HCT116 (cell line): ENCODE measurements at regions not wholly inside any gene's neighbourhood (a gene's known extent, or its start where the extent isn't known, plus 50 kb on each side); places are given as distances from the start of the nearest gene placed in this dataset.

ENCODE experiments used
- EZH2phosphoT487 ChIP-seq: fragments of 200-600 bp; IDR thresholded peaks from 2 replicates; pipeline ENCODE4 v1.6.1; 2018; ENCODE audit warnings: antibody characterized with exemption, borderline replicate concordance
- FOSL1 ChIP-seq: IDR thresholded peaks from 2 replicates; pipeline ENCODE4 v1.6.1; 2012; ENCODE audit warnings: low read depth
- MAX ChIP-seq: IDR thresholded peaks from 2 replicates; pipeline ENCODE4 v1.6.1; 2012
- POLR2A ChIP-seq: IDR thresholded peaks from 2 replicates; pipeline ENCODE4 v1.7.0; 2011; ENCODE audit warnings: borderline replicate concordance; ENCODE audit not compliant: insufficient read depth, insufficient read length; ENCODE audit errors: extremely low read depth
- REST ChIP-seq: IDR thresholded peaks from 2 replicates; pipeline ENCODE4 v1.6.1; 2012; ENCODE audit warnings: low read depth
- SRF ChIP-seq: IDR thresholded peaks from 2 replicates; pipeline ENCODE4 v1.6.1; 2012; ENCODE audit warnings: low read depth
- TF ChIP-seq, protein P1 (sequence below), 3 experiments: fragments of 200-600 bp in 1 of 3; sonication (generic) in 1 of 3; IDR thresholded peaks in 2 of 3; conservative IDR thresholded peaks in 1 of 3; 2 replicates each; pipeline ENCODE4 v1.5.1; 2012 to 2017; ENCODE audit warnings: low read depth in 2 of 3, low read length in 2 of 3, antibody characterized with exemption in 1 of 3, borderline replicate concordance in 1 of 3, control low read depth in 1 of 3, mild to moderate bottlenecking in 1 of 3, mixed read lengths in 1 of 3, mixed run types in 1 of 3, moderate library complexity in 1 of 3; ENCODE audit not compliant: insufficient read depth in 1 of 3

DNA sequence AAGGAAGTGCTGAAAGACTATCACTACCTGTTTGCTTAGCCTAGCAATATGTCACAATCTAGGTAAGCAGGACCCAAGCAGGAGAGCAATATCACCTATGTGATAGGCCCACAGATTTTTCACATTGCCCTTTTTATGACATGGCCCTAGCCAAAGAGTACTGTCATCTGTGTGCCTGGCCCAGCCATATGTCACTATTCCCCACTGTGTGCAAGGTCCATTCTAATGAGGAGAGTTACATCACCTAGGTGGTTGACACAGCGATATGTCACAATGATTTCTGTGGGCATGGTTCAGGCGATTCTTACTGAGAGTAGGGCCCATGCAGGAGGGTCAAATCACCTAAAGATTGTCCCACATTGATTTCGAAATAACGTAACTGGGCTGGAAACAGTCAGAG lies 967.7 kb upstream of the AMELY start:
- TF ChIP-seq POLR2A (no peak), REST (no peak), EZH2phosphoT487 (no peak), FOSL1 (no peak), MAX (no peak), SRF (no peak)
- TF ChIP-seq, protein P1, sequence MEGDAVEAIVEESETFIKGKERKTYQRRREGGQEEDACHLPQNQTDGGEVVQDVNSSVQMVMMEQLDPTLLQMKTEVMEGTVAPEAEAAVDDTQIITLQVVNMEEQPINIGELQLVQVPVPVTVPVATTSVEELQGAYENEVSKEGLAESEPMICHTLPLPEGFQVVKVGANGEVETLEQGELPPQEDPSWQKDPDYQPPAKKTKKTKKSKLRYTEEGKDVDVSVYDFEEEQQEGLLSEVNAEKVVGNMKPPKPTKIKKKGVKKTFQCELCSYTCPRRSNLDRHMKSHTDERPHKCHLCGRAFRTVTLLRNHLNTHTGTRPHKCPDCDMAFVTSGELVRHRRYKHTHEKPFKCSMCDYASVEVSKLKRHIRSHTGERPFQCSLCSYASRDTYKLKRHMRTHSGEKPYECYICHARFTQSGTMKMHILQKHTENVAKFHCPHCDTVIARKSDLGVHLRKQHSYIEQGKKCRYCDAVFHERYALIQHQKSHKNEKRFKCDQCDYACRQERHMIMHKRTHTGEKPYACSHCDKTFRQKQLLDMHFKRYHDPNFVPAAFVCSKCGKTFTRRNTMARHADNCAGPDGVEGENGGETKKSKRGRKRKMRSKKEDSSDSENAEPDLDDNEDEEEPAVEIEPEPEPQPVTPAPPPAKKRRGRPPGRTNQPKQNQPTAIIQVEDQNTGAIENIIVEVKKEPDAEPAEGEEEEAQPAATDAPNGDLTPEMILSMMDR (IDR thresholded peaks at IDR 0.05 in 2 of 3, conservative IDR thresholded peaks at IDR 0.05 in 1 of 3; ENCODE audit: borderline replicate concordance in 1 of 3, insufficient read depth in 1 of 3, low read depth in 2 of 3, low read length in 2 of 3), result no peak
